WERI-Rb-1 (cell line): ENCODE measurements at regions not wholly inside any gene's neighbourhood (a gene's known extent, or its start where the extent isn't known, plus 50 kb on each side); places are given as distances from the start of the nearest gene placed in this dataset.
"Not testable (repeated sequence)": the region's sequence is repeated elsewhere in the genome, so short reads cannot be mapped to it uniquely, and the experiment has no call there.

Experiments used
- DNase-seq: peaks from one replicate; pipeline ENCODE4 v3.0.0-alpha.2; 2020
- H3K27ac ChIP-seq: fragments of 250-450 bp; sonication (Bioruptor Pico); 2 replicates; pipeline ENCODE4 v1.5.1; 2020; ENCODE audit warnings: mild to moderate bottlenecking, moderate library complexity
- H3K27me3 ChIP-seq: fragments of 250-450 bp; sonication (Bioruptor Pico); 2 replicates; pipeline ENCODE4 v1.5.1; 2021; ENCODE audit warnings: mild to moderate bottlenecking, low read depth, moderate library complexity; ENCODE audit not compliant: insufficient read depth, severe bottlenecking
- H3K36me3 ChIP-seq: fragments of 250-450 bp; sonication (Bioruptor Pico); 2 replicates; pipeline ENCODE4 v1.5.1; 2020; ENCODE audit warnings: mild to moderate bottlenecking, moderate library complexity
- H3K4me3 ChIP-seq: 2 replicates; pipeline ENCODE4 v1.5.1; 2011; ENCODE audit warnings: low read depth, mild to moderate bottlenecking, control low read depth, low read length
- H3K9me3 ChIP-seq: fragments of 250-450 bp; sonication (Bioruptor Pico); 2 replicates; pipeline ENCODE4 v1.5.1; 2021; ENCODE audit warnings: mild to moderate bottlenecking, moderate library complexity; ENCODE audit not compliant: severe bottlenecking
- CTCF ChIP-seq: IDR thresholded peaks from 2 replicates; pipeline ENCODE4 v1.5.1; 2011; ENCODE audit warnings: low read depth, mild to moderate bottlenecking, control low read depth, inconsistent platforms, low read length

- Histone ChIP-seq H3K36me3 (no peaks in the 10 kb centered on the region), H3K27me3 (no peaks in the 10 kb centered on the region), H3K9me3 (peaks cover 9% of the 10 kb centered on the region), H3K4me3 (no peak overlapping the region), H3K27ac (no peak overlapping the region)
- no peak for DNase-seq
- no peak for TF ChIP-seq CTCF
Measured at GRCh38 chr11:71321433-71322191, 69.2 kb upstream of the SHANK2 start.

GRCh38 chr11:71316701-71317100 lies 64.3 kb upstream of the SHANK2 start:
- Histone ChIP-seq H3K27ac (no peak overlapping the region), H3K27me3 (no peaks in the 10 kb centered on the region), H3K36me3 (no peaks in the 10 kb centered on the region), H3K9me3 (peaks cover 12% of the 10 kb centered on the region), H3K4me3 (no peak overlapping the region)
- no peak for DNase-seq
- no peak for TF ChIP-seq CTCF

- not testable (repeated sequence) for H3K4me3 ChIP-seq, H3K36me3 ChIP-seq, H3K27me3 ChIP-seq, DNase-seq, H3K27ac ChIP-seq
- peaks cover 12% of the 10 kb centered on the region for H3K9me3 ChIP-seq
Measured at GRCh38 chr11:71312616-71313015, 60.2 kb upstream of the SHANK2 start.

GRCh38 chr11:71311928-71312510 lies 59.6 kb upstream of the SHANK2 start:
- no peak for DNase-seq
- TF ChIP-seq CTCF: no peak
- H3K27me3 ChIP-seq: no peaks in the 10 kb centered on the region
- H3K9me3 ChIP-seq: peaks cover 7% of the 10 kb centered on the region
- H3K4me3 ChIP-seq: no peak overlapping the region
- H3K27ac ChIP-seq: no peak overlapping the region
- no peaks in the 10 kb centered on the region for H3K36me3 ChIP-seq

- no peaks in the 10 kb centered on the region for H3K27me3 ChIP-seq
- H3K27ac ChIP-seq: no peak overlapping the region
- no peaks in the 10 kb centered on the region for H3K36me3 ChIP-seq
- DNase-seq: no peak
- no peak for TF ChIP-seq CTCF
- peaks cover under 1% of the 10 kb centered on the region for H3K9me3 ChIP-seq
- no peak overlapping the region for H3K4me3 ChIP-seq
Measured at GRCh38 chr11:71311176-71311925, 59.0 kb upstream of the SHANK2 start.

- Histone ChIP-seq H3K9me3 (no peaks in the 10 kb centered on the region), H3K27me3 (no peaks in the 10 kb centered on the region), H3K4me3 (no peak overlapping the region), H3K36me3 (no peaks in the 10 kb centered on the region), H3K27ac (no peak overlapping the region)
- no peak for TF ChIP-seq CTCF
- no peak for DNase-seq
Measured at GRCh38 chr11:71310184-71310583, 57.8 kb upstream of the SHANK2 start.
